IPS-11a (cell line): ENCODE measurements at regions not wholly inside any gene's neighbourhood (a gene's known extent, or its start where the extent isn't known, plus 50 kb on each side); places are given as distances from the start of the nearest gene placed in this dataset.
"Not testable (repeated sequence)": the region's sequence is repeated elsewhere in the genome, so short reads cannot be mapped to it uniquely, and the experiment has no call there.

ENCODE experiments used
- H3K4me3 ChIP-seq: one replicate; pipeline ENCODE4 v1.5.1; 2013; ENCODE audit warnings: low read depth, low read length, control low read depth

- no peak overlapping the region for H3K4me3 ChIP-seq
Measured at GRCh38 chr6:3920321-3920720, 71.1 kb downstream of the FAM50B start.

- H3K4me3 ChIP-seq = no peak overlapping the region
Measured at GRCh38 chr6:3921663-3922062, 72.5 kb downstream of the FAM50B start.

GRCh38 chr6:3922619-3923018 lies 73.4 kb downstream of the FAM50B start:
- H3K4me3 ChIP-seq = not testable (repeated sequence)

GRCh38 chr6:3925223-3926149 lies 76.3 kb downstream of the FAM50B start:
- H3K4me3 ChIP-seq = not testable (repeated sequence)

- H3K4me3 ChIP-seq = no peak overlapping the region
Measured at GRCh38 chr6:3926150-3926482, 76.9 kb downstream of the FAM50B start.

- H3K4me3 ChIP-seq = no peak overlapping the region
Measured at GRCh38 chr6:3928111-3928510, 78.9 kb downstream of the FAM50B start.

- no peak overlapping the region for H3K4me3 ChIP-seq
Measured at GRCh38 chr6:3929281-3929798, 80.2 kb downstream of the FAM50B start.

GRCh38 chr6:3937438-3937837 lies 88.3 kb downstream of the FAM50B start:
- no peak overlapping the region for H3K4me3 ChIP-seq

GRCh38 chr6:3938715-3939367 lies 89.7 kb downstream of the FAM50B start:
- H3K4me3 ChIP-seq = no peak overlapping the region

GRCh38 chr6:3939368-3939958 lies 90.3 kb downstream of the FAM50B start:
- H3K4me3 ChIP-seq = no peak overlapping the region

- H3K4me3 ChIP-seq = no peak overlapping the region
Measured at GRCh38 chr6:3939964-3940363, 90.8 kb downstream of the FAM50B start.

- H3K4me3 ChIP-seq = no peak overlapping the region
Measured at GRCh38 chr6:3940703-3941102, 91.5 kb downstream of the FAM50B start.

GRCh38 chr6:3943331-3943765 lies 94.2 kb downstream of the FAM50B start:
- no peak overlapping the region for H3K4me3 ChIP-seq

GRCh38 chr6:3944246-3944645 lies 95.1 kb downstream of the FAM50B start:
- H3K4me3 ChIP-seq = no peak overlapping the region

GRCh38 chr6:3946778-3947177 lies 97.6 kb downstream of the FAM50B start:
- H3K4me3 ChIP-seq = no peak overlapping the region

- no peak overlapping the region for H3K4me3 ChIP-seq
Measured at GRCh38 chr6:3948866-3949265, 99.7 kb downstream of the FAM50B start.

- no peak overlapping the region for H3K4me3 ChIP-seq
Measured at GRCh38 chr6:3949521-3949920, 100.3 kb downstream of the FAM50B start.

GRCh38 chr6:3956054-3956453 lies 106.9 kb downstream of the FAM50B start:
- H3K4me3 ChIP-seq = no peak overlapping the region

GRCh38 chr6:3957321-3957720 lies 108.1 kb downstream of the FAM50B start:
- H3K4me3 ChIP-seq = no peak overlapping the region

- H3K4me3 ChIP-seq = no peak overlapping the region
Measured at GRCh38 chr6:3958255-3958654, 109.1 kb downstream of the FAM50B start.

GRCh38 chr6:3959385-3959784 lies 110.2 kb downstream of the FAM50B start:
- no peak overlapping the region for H3K4me3 ChIP-seq
